ENCODE measurements at regions not wholly inside any gene's neighbourhood (a gene's known extent, or its start where the extent isn't known, plus 50 kb on each side); places are given as distances from the start of the nearest gene placed in this dataset.

DNA sequence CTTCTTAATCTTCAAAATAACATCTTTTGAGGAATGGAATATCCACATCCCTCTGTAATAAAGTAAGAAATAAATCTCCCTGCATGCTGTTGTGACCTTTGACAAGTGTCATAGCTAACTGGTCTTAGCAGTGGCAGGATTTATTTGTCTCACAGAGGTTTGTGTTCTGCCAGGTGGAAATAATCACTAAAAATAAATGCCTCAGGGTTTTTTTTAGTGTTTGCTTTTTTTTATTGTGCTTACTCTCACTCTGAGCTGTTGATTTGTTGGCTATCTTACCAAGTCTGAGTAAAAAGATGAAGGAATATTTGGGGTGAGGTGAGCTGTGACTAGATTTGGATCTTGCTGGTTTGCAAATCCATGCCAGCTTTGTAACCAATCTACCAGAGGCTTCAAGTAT is 285.4 kb downstream of the ALG10B start (continued):
- TF ChIP-seq, protein P1, sequence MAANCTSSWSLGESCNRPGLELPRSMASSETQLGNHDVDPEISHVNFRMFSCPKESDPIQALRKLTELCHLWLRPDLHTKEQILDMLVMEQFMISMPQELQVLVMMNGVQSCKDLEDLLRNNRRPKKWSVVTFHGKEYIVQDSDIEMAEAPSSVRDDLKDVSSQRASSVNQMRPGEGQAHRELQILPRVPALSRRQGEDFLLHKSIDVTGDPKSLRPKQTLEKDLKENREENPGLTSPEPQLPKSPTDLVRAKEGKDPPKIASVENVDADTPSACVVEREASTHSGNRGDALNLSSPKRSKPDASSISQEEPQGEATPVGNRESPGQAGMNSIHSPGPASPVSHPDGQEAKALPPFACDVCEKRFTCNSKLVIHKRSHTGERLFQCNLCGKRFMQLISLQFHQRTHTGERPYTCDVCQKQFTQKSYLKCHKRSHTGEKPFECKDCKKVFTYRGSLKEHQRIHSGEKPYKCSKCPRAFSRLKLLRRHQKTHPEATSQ (tag by site-specific recombination; IDR thresholded peaks at IDR 0.05): no peak
- no peak for TF ChIP-seq ZNF626 (tag by site-specific recombination; IDR thresholded peaks at IDR 0.05)
- TF ChIP-seq SETDB1 (IDR thresholded peaks at IDR 0.05; ENCODE audit: insufficient read length, low read length): no peak
- TF ChIP-seq GLIS1 (tag by site-specific recombination; IDR thresholded peaks at IDR 0.05): no peak
- no peak for TF ChIP-seq KLF7 (tag by site-specific recombination; IDR thresholded peaks at IDR 0.05; ENCODE audit: borderline replicate concordance)
